Progenitor cell of endocrine pancreas (in vitro differentiated cells): ENCODE measurements at regions not wholly inside any gene's neighbourhood (a gene's known extent, or its start where the extent isn't known, plus 50 kb on each side); places are given as distances from the start of the nearest gene placed in this dataset.

Experiments
- DNase-seq: peaks from one replicate; pipeline ENCODE4 v3.0.0; 2021; ENCODE audit warnings: low spot score; ENCODE audit not compliant: unreplicated experiment
- H3K27ac Mint-ChIP-seq: 2 replicates; pipeline ENCODE4 v1.8.0; 2021; ENCODE audit warnings: mild to moderate bottlenecking, moderate library complexity, mixed read lengths
- H3K27me3 Mint-ChIP-seq: 2 replicates; pipeline ENCODE4 v1.8.0; 2021; ENCODE audit warnings: mixed read lengths
- H3K36me3 Mint-ChIP-seq: 2 replicates; pipeline ENCODE4 v1.8.0; 2022; ENCODE audit warnings: mixed read lengths; ENCODE audit not compliant: insufficient read depth
- H3K4me1 Mint-ChIP-seq: 2 replicates; pipeline ENCODE4 v1.8.0; 2021; ENCODE audit warnings: low read depth, mixed read lengths
- H3K4me3 Mint-ChIP-seq: 2 replicates; pipeline ENCODE4 v1.8.0; 2021; ENCODE audit warnings: low read depth, mild to moderate bottlenecking, moderate library complexity, mixed read lengths
- H3K9me3 Mint-ChIP-seq: 2 replicates; pipeline ENCODE4 v1.8.0; 2021; ENCODE audit warnings: low read depth, mixed read lengths
- CTCF ChIP-seq: fragments of 200-600 bp; sonication (generic); IDR thresholded peaks from one replicate; pipeline ENCODE4 v1.5.0; 2021; ENCODE audit warnings: antibody characterized with exemption, mild to moderate bottlenecking; ENCODE audit not compliant: unreplicated experiment

GRCh38 chr1:69506311-69506710 lies 61.4 kb upstream of the LRRC7 start:
- no peaks in the 10 kb centered on the region for H3K27me3 Mint-ChIP-seq
- H3K4me1 Mint-ChIP-seq, result no peaks in the 10 kb centered on the region
- no peak for TF ChIP-seq CTCF
- no peaks in the 10 kb centered on the region for H3K9me3 Mint-ChIP-seq
- no peak for DNase-seq
- no peak overlapping the region for H3K27ac Mint-ChIP-seq
- H3K4me3 Mint-ChIP-seq, result no peak overlapping the region
- no peaks in the 10 kb centered on the region for H3K36me3 Mint-ChIP-seq

GRCh38 chr1:69506721-69507120 lies 61.0 kb upstream of the LRRC7 start:
- H3K27ac Mint-ChIP-seq, result no peak overlapping the region
- H3K4me3 Mint-ChIP-seq, result no peak overlapping the region
- no peak for DNase-seq
- no peaks in the 10 kb centered on the region for H3K9me3 Mint-ChIP-seq
- no peaks in the 10 kb centered on the region for H3K27me3 Mint-ChIP-seq
- H3K36me3 Mint-ChIP-seq, result no peaks in the 10 kb centered on the region
- H3K4me1 Mint-ChIP-seq, result no peaks in the 10 kb centered on the region
- no peak for TF ChIP-seq CTCF

DNA sequence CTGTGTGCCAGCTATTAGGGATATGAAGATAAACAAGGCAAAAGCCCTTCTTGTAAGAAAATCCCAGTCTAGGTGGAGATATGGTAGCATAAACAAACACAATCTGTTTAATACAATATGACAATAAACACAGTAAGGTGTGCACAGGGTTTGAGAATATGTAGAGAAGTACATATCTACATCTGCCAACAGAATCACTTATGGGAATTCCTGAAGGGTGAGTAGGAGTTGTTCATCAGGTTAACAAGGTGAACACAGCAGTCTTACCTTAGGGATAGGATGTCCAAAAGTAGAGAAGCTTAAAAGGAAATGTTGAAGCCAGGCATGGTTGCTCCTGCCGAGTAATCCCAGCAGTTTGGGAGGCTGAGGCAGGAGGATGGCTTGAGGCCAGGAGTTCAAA lies 57.7 kb upstream of the LRRC7 start:
- Mint-ChIP-seq H3K27ac (no peak overlapping the region), H3K9me3 (no peaks in the 10 kb centered on the region), H3K36me3 (no peaks in the 10 kb centered on the region), H3K4me1 (peaks cover 4% of the 10 kb centered on the region), H3K4me3 (no peak overlapping the region), H3K27me3 (no peaks in the 10 kb centered on the region)
- DNase-seq, result no peak
- TF ChIP-seq CTCF, result no peak

DNA sequence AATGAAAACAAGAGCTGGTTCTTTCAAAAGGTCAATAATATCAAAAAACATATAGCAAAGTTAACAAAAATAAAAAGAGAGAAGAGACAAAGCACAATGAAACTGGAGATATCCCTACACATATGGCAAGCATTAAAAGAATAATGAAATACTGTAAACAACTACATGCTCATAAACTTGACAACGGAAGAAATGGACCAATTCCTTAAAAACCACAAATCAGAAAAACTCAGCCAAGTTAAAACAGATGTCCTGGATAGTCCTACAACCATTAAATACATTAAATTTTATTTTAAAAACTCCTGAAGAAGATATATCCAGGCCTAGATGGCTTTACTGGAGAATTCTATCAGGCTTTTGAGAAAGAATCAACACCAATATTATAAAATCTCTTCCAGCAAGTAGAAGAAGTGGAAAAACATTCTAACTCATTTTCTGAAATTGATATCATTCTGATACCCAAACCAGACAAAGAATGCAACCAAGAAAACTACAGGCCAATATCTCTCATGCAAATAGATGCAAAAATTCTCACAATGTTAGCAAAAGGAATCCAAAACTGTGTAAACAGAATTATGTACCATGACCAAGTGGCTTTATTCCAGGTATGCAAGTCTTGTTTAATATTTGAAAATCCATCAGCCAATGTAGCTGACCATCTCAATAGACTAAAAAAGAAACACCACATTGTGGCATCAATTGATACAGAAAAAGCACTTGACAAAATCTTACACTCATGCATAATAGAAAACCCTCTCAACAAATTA lies 56.1 kb upstream of the LRRC7 start:
- Mint-ChIP-seq H3K4me3 (no peak overlapping the region), H3K27ac (no peak overlapping the region), H3K9me3 (peaks cover 3% of the 10 kb centered on the region), H3K4me1 (peaks cover 6% of the 10 kb centered on the region), H3K27me3 (no peaks in the 10 kb centered on the region), H3K36me3 (no peaks in the 10 kb centered on the region)
- no peak for DNase-seq
- TF ChIP-seq CTCF, result no peak

- no peak for TF ChIP-seq CTCF
- H3K4me1 Mint-ChIP-seq, result peaks cover 6% of the 10 kb centered on the region
- no peak overlapping the region for H3K4me3 Mint-ChIP-seq
- no peak for DNase-seq
- H3K9me3 Mint-ChIP-seq, result peaks cover 4% of the 10 kb centered on the region
- no peaks in the 10 kb centered on the region for H3K36me3 Mint-ChIP-seq
- H3K27me3 Mint-ChIP-seq, result no peaks in the 10 kb centered on the region
- no peak overlapping the region for H3K27ac Mint-ChIP-seq
These were observed 54.1 kb upstream of the LRRC7 start for GRCh38 chr1:69513601-69514000.
